Parathyroid adenoma (tissue), 2 donors: ENCODE measurements at regions not wholly inside any gene's neighbourhood (a gene's known extent, or its start where the extent isn't known, plus 50 kb on each side); places are given as distances from the start of the nearest gene placed in this dataset.

Source experiments
- H2AFZ ChIP-seq: fragments of 300-600 bp; sonication (generic); one replicate; pipeline ENCODE4 v1.7.0; 2017; ENCODE audit warnings: antibody characterized with exemption, mild to moderate bottlenecking
- H3K27ac ChIP-seq: fragments of 300-600 bp; sonication (generic); one replicate; pipeline ENCODE4 v1.7.0; 2017
- H3K27me3 ChIP-seq: fragments of 300-600 bp; sonication (generic); one replicate; pipeline ENCODE4 v1.7.0; 2017; ENCODE audit warnings: low read length; ENCODE audit not compliant: control insufficient read depth, insufficient read depth
- H3K36me3 ChIP-seq: fragments of 300-600 bp; sonication (generic); one replicate; pipeline ENCODE4 v1.7.0; 2017; ENCODE audit warnings: low read length; ENCODE audit not compliant: control insufficient read depth, insufficient read depth
- H3K4me1 ChIP-seq: fragments of 300-600 bp; sonication (generic); one replicate; pipeline ENCODE4 v1.7.0; 2017; ENCODE audit warnings: control low read depth
- H3K4me2 ChIP-seq: fragments of 300-600 bp; sonication (generic); one replicate; pipeline ENCODE4 v1.7.0; 2017; ENCODE audit warnings: low read length
- H3K4me3 ChIP-seq: fragments of 300-600 bp; sonication (generic); one replicate; pipeline ENCODE4 v1.7.0; 2017; ENCODE audit warnings: low read depth, low read length
- H3K79me2 ChIP-seq: fragments of 300-600 bp; sonication (generic); one replicate; pipeline ENCODE4 v1.7.0; 2017; ENCODE audit warnings: control low read depth
- H3K9ac ChIP-seq: fragments of 300-600 bp; sonication (generic); one replicate; pipeline ENCODE4 v1.7.0; 2017; ENCODE audit warnings: mild to moderate bottlenecking
- H3K9me3 ChIP-seq: fragments of 300-600 bp; sonication (generic); one replicate; pipeline ENCODE4 v1.7.0; 2017; ENCODE audit warnings: low read length; ENCODE audit not compliant: control insufficient read depth
- CTCF ChIP-seq: fragments of 300-600 bp; sonication (generic); IDR thresholded peaks from one replicate; pipeline ENCODE4 v1.7.0; 2017; ENCODE audit warnings: antibody characterized with exemption, mild to moderate bottlenecking
- donor health status: primary hyperparathyroidism.

- H3K9ac ChIP-seq = no peak overlapping the region
- no peaks in the 10 kb centered on the region for H3K79me2 ChIP-seq
Observed at GRCh38 chr20:55406891-55407290, 598.4 kb downstream of the CBLN4 start.

DNA sequence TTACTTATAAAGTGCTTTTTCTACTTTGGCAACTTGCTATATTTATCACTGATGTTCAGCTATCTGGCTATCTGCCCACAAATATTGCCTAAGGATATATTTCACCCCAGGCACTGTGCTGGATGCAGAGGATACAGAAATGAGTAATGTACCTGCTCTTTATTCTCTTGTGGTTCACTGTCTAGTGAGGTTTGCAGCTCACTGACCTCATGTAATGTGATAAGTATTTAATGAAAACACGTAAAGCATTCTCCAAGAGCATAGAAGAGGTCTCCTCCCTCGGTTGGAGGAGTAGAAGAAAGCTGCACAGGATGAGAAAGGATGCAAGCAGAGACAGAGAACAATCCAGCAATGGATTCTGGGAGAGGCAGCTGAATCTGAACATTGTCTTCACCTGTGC, 610.7 kb downstream of the CBLN4 start:
- no peak overlapping the region for H3K4me3 ChIP-seq
- H3K9ac ChIP-seq = no peak overlapping the region
- no peaks in the 10 kb centered on the region for H3K36me3 ChIP-seq
- H3K27me3 ChIP-seq = no peaks in the 10 kb centered on the region
- no peaks in the 10 kb centered on the region for H3K9me3 ChIP-seq
- H3K27ac ChIP-seq = no peak overlapping the region
- no peaks in the 10 kb centered on the region for H3K4me1 ChIP-seq
- no peak overlapping the region for H2AFZ ChIP-seq
- H3K4me2 ChIP-seq = no peak overlapping the region
- no peaks in the 10 kb centered on the region for H3K79me2 ChIP-seq
- TF ChIP-seq CTCF = no peak

More at GRCh38 chr20:55406891-55407290, 598.4 kb downstream of the CBLN4 start:
- H3K27ac ChIP-seq = no peak overlapping the region
- no peaks in the 10 kb centered on the region for H3K36me3 ChIP-seq
- TF ChIP-seq CTCF = no peak
- no peaks in the 10 kb centered on the region for H3K27me3 ChIP-seq
- no peaks in the 10 kb centered on the region for H3K4me1 ChIP-seq
- no peak overlapping the region for H2AFZ ChIP-seq
- no peak overlapping the region for H3K4me3 ChIP-seq
- H3K4me2 ChIP-seq = no peak overlapping the region
- no peaks in the 10 kb centered on the region for H3K9me3 ChIP-seq

DNA sequence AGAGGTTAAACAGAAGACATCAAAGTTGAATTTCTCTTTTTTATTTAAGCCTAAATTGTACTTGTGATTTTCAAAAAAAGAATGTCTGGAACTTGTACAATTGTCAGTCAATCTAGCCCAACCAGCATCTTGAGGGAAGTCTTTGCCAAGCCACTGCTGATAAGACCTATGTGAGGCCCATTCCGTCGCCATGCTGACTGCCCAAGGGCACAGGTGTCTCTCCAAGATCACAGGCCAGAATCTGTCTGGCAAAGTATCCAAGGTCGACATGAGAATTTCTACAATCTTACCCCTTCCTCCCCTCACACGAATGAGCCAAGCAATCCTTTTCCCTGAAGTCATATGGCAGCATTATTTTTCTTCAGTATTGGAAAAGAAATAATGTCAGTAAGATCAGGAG, 614.5 kb downstream of the CBLN4 start:
- Histone ChIP-seq H3K9me3 (no peaks in the 10 kb centered on the region), H3K36me3 (no peaks in the 10 kb centered on the region), H3K79me2 (no peaks in the 10 kb centered on the region), H3K27ac (no peak overlapping the region), H2AFZ (no peak overlapping the region), H3K9ac (no peak overlapping the region), H3K4me3 (no peak overlapping the region), H3K4me1 (no peaks in the 10 kb centered on the region), H3K4me2 (no peak overlapping the region), H3K27me3 (no peaks in the 10 kb centered on the region)
- TF ChIP-seq CTCF = no peak

DNA sequence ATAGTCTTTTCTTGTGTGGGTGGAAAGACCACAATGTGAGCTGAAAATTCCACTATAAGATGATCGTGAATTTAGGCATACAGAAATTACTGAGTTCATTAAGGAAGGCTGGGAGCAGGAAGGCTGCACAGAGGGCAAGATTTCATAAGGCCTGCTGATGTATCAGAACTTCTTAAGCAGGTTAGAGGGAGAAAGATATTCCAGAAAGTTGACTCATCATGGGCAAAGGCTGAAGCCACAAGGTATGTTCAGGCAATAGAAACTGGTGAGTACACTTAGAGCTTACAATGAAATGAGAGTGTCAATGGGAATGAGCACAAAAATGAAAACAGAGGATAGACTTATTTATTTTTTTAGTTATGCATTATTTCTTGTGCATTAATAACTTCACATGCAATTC, 618.6 kb downstream of the CBLN4 start:
- TF ChIP-seq CTCF = no peak
- H3K9ac ChIP-seq = no peak overlapping the region
- no peaks in the 10 kb centered on the region for H3K27me3 ChIP-seq
- H3K27ac ChIP-seq = no peak overlapping the region
- H3K36me3 ChIP-seq = no peaks in the 10 kb centered on the region
- no peak overlapping the region for H2AFZ ChIP-seq
- H3K9me3 ChIP-seq = no peaks in the 10 kb centered on the region
- H3K4me2 ChIP-seq = no peak overlapping the region
- no peaks in the 10 kb centered on the region for H3K4me1 ChIP-seq
- no peak overlapping the region for H3K4me3 ChIP-seq
- H3K79me2 ChIP-seq = no peaks in the 10 kb centered on the region

DNA sequence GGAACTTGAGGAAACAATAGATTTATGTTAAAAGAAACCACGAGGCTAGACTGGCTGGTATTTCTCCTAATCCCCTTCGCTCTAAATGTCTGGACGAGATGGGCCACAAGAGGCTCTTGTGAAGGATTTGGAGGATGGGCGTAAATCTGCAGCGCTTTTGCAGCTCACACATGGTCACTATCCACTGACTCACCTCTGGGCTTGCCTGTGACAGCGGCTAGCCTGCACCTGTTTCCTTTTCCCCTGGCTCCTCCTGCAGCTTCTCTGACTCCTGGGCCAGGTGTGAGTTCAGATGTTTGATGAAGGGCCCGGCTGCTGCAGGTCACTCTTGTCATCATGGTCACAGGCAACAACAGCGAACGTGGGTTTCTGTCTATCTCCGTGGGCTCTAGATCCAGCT, 629.4 kb downstream of the CBLN4 start:
- Histone ChIP-seq H3K27ac (no peak overlapping the region), H3K79me2 (no peaks in the 10 kb centered on the region), H3K27me3 (no peaks in the 10 kb centered on the region), H3K36me3 (no peaks in the 10 kb centered on the region), H3K4me3 (no peak overlapping the region), H3K4me2 (no peak overlapping the region), H3K4me1 (no peaks in the 10 kb centered on the region), H2AFZ (no peak overlapping the region), H3K9me3 (no peaks in the 10 kb centered on the region), H3K9ac (no peak overlapping the region)
- TF ChIP-seq CTCF = no peak
